HCT116 (cell line): ENCODE measurements at regions not wholly inside any gene's neighbourhood (a gene's known extent, or its start where the extent isn't known, plus 50 kb on each side); places are given as distances from the start of the nearest gene placed in this dataset.
A peak's percentile ranks its signal among the peaks of the same experiment; 100 is the strongest.

Experiments
- ATAC-seq: fragments of 200-7000 bp; cut with Tn5 transposase; 2 replicates; pipeline ENCODE4 v1.9.1; 2020; ENCODE audit warnings: mild to moderate bottlenecking, moderate library complexity
- BruUV-seq: library from RNA; stranded (reverse); fragments of 400-500 nt; replicated peaks from 2 replicates; lab custom pipeline; 2021; lab: Mats Ljungman, UMichigan
- CTCF ChIA-PET: fragments of 300-600 bp; sonication (Branson Sonifier 250); formaldehyde crosslinking; loops from one replicate; lab custom pipeline; 2021; ENCODE audit warnings: antibody characterized with exemption; lab: Charles Lee
- POLR2A ChIA-PET: fragments of 300-600, 350-600 bp; sonication (Branson Sonifier 250); formaldehyde crosslinking; loops from one replicate; lab custom pipeline; 2021; ENCODE audit warnings: antibody characterized with exemption; lab: Charles Lee
- RAD21 ChIA-PET, 2 experiments: fragments of 300-600 bp; sonication (Branson Sonifier 250); formaldehyde crosslinking; loops; one replicate each; lab custom pipeline; 2023; ENCODE audit warnings: low total read pairs in 2 of 2; ENCODE audit not compliant: uncharacterized antibody in 2 of 2, unreplicated experiment in 2 of 2, low non-redundant PET in 1 of 2; lab: Charles Lee
- DNase-seq: peaks from one replicate; pipeline ENCODE4 v3.0.0-alpha.2; 2010; ENCODE audit warnings: low read depth, low spot score
- H2AFZ ChIP-seq: fragments of 200-600 bp; shearing (Covaris generic), sonication (generic); 2 replicates; pipeline ENCODE4 v1.6.1; 2017; ENCODE audit warnings: low read depth, mixed run types, mixed read lengths, antibody characterized with exemption, low read length; ENCODE audit not compliant: poor library complexity, severe bottlenecking
- H3K27ac ChIP-seq: 2 replicates; pipeline ENCODE4 v1.5.1; 2012; ENCODE audit warnings: low read depth, low read length
- H3K27me3 ChIP-seq: fragments of 200-600 bp; sonication (generic); 2 replicates; pipeline ENCODE4 v1.6.1; 2016; ENCODE audit warnings: mixed run types, low read length, mixed read lengths; ENCODE audit not compliant: insufficient read depth
- H3K36me3 ChIP-seq, 2 experiments: fragments of 200-500 bp in 1 of 2; fragments of 200-600 bp in 1 of 2; sonication (Bioruptor generic) in 1 of 2; sonication (generic) in 1 of 2; 2 replicates each; pipeline versions ENCODE4 v1.5.1 to v1.6.1; 2014 to 2016; ENCODE audit warnings: low read length in 2 of 2, inconsistent platforms in 1 of 2, mixed read lengths in 1 of 2, mixed run types in 1 of 2; ENCODE audit not compliant: insufficient read depth in 2 of 2, control insufficient read depth in 1 of 2
- H3K4me1 ChIP-seq, 2 experiments: fragments of 200-600 bp in 1 of 2; sonication (generic) in 1 of 2; 2 replicates each; pipeline versions ENCODE4 v1.5.1 to v1.6.1; 2012 to 2017; ENCODE audit warnings: low read length in 2 of 2, inconsistent platforms in 1 of 2, mild to moderate bottlenecking in 1 of 2, mixed read lengths in 1 of 2, mixed run types in 1 of 2, moderate library complexity in 1 of 2; ENCODE audit not compliant: insufficient read depth in 2 of 2, control insufficient read depth in 1 of 2
- H3K4me2 ChIP-seq: fragments of 200-600 bp; sonication (generic); 2 replicates; pipeline ENCODE4 v1.6.1; 2017; ENCODE audit warnings: mixed run types, low read length, mixed read lengths
- H3K4me3 ChIP-seq, 2 experiments: fragments of 200-600 bp in 1 of 2; sonication (generic) in 1 of 2; replicated peaks in 1 of 2; 2 replicates each; pipeline ENCODE4 v1.5.1; 2011 to 2016; ENCODE audit warnings: low read length in 2 of 2, control low read depth in 1 of 2, low read depth in 1 of 2, mild to moderate bottlenecking in 1 of 2, mixed read lengths in 1 of 2, mixed run types in 1 of 2
- H3K79me2 ChIP-seq: fragments of 200-600 bp; sonication (generic); 2 replicates; pipeline ENCODE4 v1.6.1; 2017; ENCODE audit warnings: mild to moderate bottlenecking, mixed run types, low read length, moderate library complexity, mixed read lengths; ENCODE audit not compliant: insufficient read depth
- H3K9ac ChIP-seq: fragments of 200-600 bp; sonication (generic); 2 replicates; pipeline ENCODE4 v1.6.1; 2016; ENCODE audit warnings: low read length, mixed read lengths
- H3K9me2 ChIP-seq: fragments of 200-600 bp; sonication (generic), shearing (Covaris generic); 2 replicates; pipeline ENCODE4 v1.6.1; 2017; ENCODE audit warnings: mixed run types, mild to moderate bottlenecking, moderate library complexity; ENCODE audit not compliant: insufficient read depth
- H3K9me3 ChIP-seq, 2 experiments: fragments of 200-500 bp in 1 of 2; fragments of 200-600 bp in 1 of 2; sonication (Bioruptor generic) in 1 of 2; sonication (generic) in 1 of 2; 2 replicates each; pipeline ENCODE4 v1.6.1; 2014 to 2017; ENCODE audit warnings: low read length in 2 of 2, mixed read lengths in 2 of 2, inconsistent platforms in 1 of 2, low read depth in 1 of 2, mild to moderate bottlenecking in 1 of 2, mixed run types in 1 of 2, moderate library complexity in 1 of 2; ENCODE audit not compliant: control insufficient read depth in 1 of 2, insufficient read depth in 1 of 2
- H4K20me1 ChIP-seq: fragments of 200-600 bp; sonication (generic), shearing (Covaris generic); 2 replicates; pipeline ENCODE4 v1.6.1; 2017; ENCODE audit warnings: mixed run types, mild to moderate bottlenecking, moderate library complexity; ENCODE audit not compliant: insufficient read depth
- CEBPB ChIP-seq: IDR thresholded peaks from 2 replicates; pipeline ENCODE4 v1.6.1; 2012; ENCODE audit warnings: low read depth
- ELF1 ChIP-seq: IDR thresholded peaks from 2 replicates; pipeline ENCODE4 v1.6.1; 2012; ENCODE audit warnings: low read depth, borderline replicate concordance
- EZH2 ChIP-seq: fragments of 200-600 bp; sonication (generic); IDR thresholded peaks from 2 replicates; pipeline ENCODE4 v1.6.1; 2017; ENCODE audit warnings: antibody characterized with exemption, mixed run types
- EZH2phosphoT487 ChIP-seq: fragments of 200-600 bp; IDR thresholded peaks from 2 replicates; pipeline ENCODE4 v1.6.1; 2018; ENCODE audit warnings: antibody characterized with exemption, borderline replicate concordance
- MAX ChIP-seq: IDR thresholded peaks from 2 replicates; pipeline ENCODE4 v1.6.1; 2012
- POLR2AphosphoS5 ChIP-seq: IDR thresholded peaks from 2 replicates; pipeline ENCODE4 v1.6.1; 2011; ENCODE audit warnings: mild to moderate bottlenecking, low read depth, low read length, moderate library complexity
- RAD21 ChIP-seq: IDR thresholded peaks from 2 replicates; pipeline ENCODE4 v1.6.1; 2012; ENCODE audit warnings: low read depth, mild to moderate bottlenecking
- SIN3A ChIP-seq: IDR thresholded peaks from 2 replicates; pipeline ENCODE4 v1.6.1; 2012; ENCODE audit warnings: low read depth
- SP1 ChIP-seq: IDR thresholded peaks from 2 replicates; pipeline ENCODE4 v1.6.1; 2012; ENCODE audit warnings: low read depth
- SRF ChIP-seq: IDR thresholded peaks from 2 replicates; pipeline ENCODE4 v1.6.1; 2012; ENCODE audit warnings: low read depth
- ZFX ChIP-seq: fragments of 450-650 bp; IDR thresholded peaks from 2 replicates; pipeline ENCODE4 v1.6.1; 2017
- intact Hi-C: fragments of 100-400 bp; cut with micrococcal nuclease; formaldehyde crosslinking; loops from 2 replicates; pipeline ENCODE4 v1.10.0; 2022

GRCh38 chr10:61846370-61847031 is 55.0 kb upstream of the ARID5B start:
- H3K4me3 ChIP-seq: no peak overlapping the region
- no TSS peak for BruUV-seq
- no peaks in the 10 kb centered on the region for H3K36me3 ChIP-seq
- ChIA-PET POLR2A (no interaction called here), CTCF (no interaction called here), RAD21 (no interaction called here)
- H2AFZ ChIP-seq: no peak overlapping the region
- H3K9ac ChIP-seq: no peak overlapping the region
- H3K4me2 ChIP-seq: no peak overlapping the region
- H3K4me1 ChIP-seq: peaks cover 9 to 33% of the 10 kb centered on the region in 2 experiments; a peak in 3 of 4 replicates
- H3K79me2 ChIP-seq: no peaks in the 10 kb centered on the region
- DNase-seq: no peak
- no peaks in the 10 kb centered on the region for H4K20me1 ChIP-seq
- intact Hi-C loops: no loop called here
- no peaks in the 10 kb centered on the region for H3K9me3 ChIP-seq
- TF ChIP-seq SRF (no peak), RAD21 (no peak), EZH2phosphoT487 (no peak), MAX (no peak), SIN3A (no peak), ELF1 (no peak), SP1 (no peak), EZH2 (no peak)
- no peak for ATAC-seq
- no peaks in the 10 kb centered on the region for H3K9me2 ChIP-seq
- H3K27me3 ChIP-seq: no peaks in the 10 kb centered on the region
- no peak overlapping the region for H3K27ac ChIP-seq

- Histone ChIP-seq H3K9me3 (no peaks in the 10 kb centered on the region), H3K4me1 (peaks cover 9 to 33% of the 10 kb centered on the region in 2 experiments; a peak in 3 of 4 replicates), H3K9me2 (no peaks in the 10 kb centered on the region), H3K4me3 (no peak overlapping the region), H3K9ac (no peak overlapping the region), H3K36me3 (no peaks in the 10 kb centered on the region), H3K27ac (no peak overlapping the region), H2AFZ (peak overlapping the region; percentile 3), H4K20me1 (no peaks in the 10 kb centered on the region)
- ChIA-PET CTCF (no interaction called here), POLR2A (no interaction called here)
- ATAC-seq (no peak), DNase-seq (no peak)
- intact Hi-C loops: no loop called here
- no TSS peak for BruUV-seq
- TF ChIP-seq ZFX (no peak), POLR2AphosphoS5 (no peak), CEBPB (no peak)
- TF ChIP-seq, all 23 proteins: peak for 0
- Histone ChIP-seq H3K79me2 (no peaks in the 10 kb centered on the region), H3K27me3 (no peaks in the 10 kb centered on the region), H3K4me2 (no peak overlapping the region)
- RAD21 ChIA-PET: no interaction called here
Observed at GRCh38 chr10:61847087-61847486, 54.4 kb upstream of the ARID5B start.
